HCT116 (cell line): ENCODE measurements at regions not wholly inside any gene's neighbourhood (a gene's known extent, or its start where the extent isn't known, plus 50 kb on each side); places are given as distances from the start of the nearest gene placed in this dataset.

Experiments
- ATAC-seq: fragments of 200-7000 bp; cut with Tn5 transposase; 2 replicates; pipeline ENCODE4 v1.9.1; 2020; ENCODE audit warnings: mild to moderate bottlenecking, moderate library complexity
- BruUV-seq: library from RNA; stranded (reverse); fragments of 400-500 nt; replicated peaks from 2 replicates; lab custom pipeline; 2021; lab: Mats Ljungman, UMichigan
- CTCF ChIA-PET: fragments of 300-600 bp; sonication (Branson Sonifier 250); formaldehyde crosslinking; loops from one replicate; lab custom pipeline; 2021; ENCODE audit warnings: antibody characterized with exemption; lab: Charles Lee
- POLR2A ChIA-PET: fragments of 300-600, 350-600 bp; sonication (Branson Sonifier 250); formaldehyde crosslinking; loops from one replicate; lab custom pipeline; 2021; ENCODE audit warnings: antibody characterized with exemption; lab: Charles Lee
- RAD21 ChIA-PET, 2 experiments: fragments of 300-600 bp; sonication (Branson Sonifier 250); formaldehyde crosslinking; loops; one replicate each; lab custom pipeline; 2023; ENCODE audit warnings: low total read pairs in 2 of 2; ENCODE audit not compliant: uncharacterized antibody in 2 of 2, unreplicated experiment in 2 of 2, low non-redundant PET in 1 of 2; lab: Charles Lee
- DNase-seq: peaks from one replicate; pipeline ENCODE4 v3.0.0-alpha.2; 2010; ENCODE audit warnings: low read depth, low spot score
- H2AFZ ChIP-seq: fragments of 200-600 bp; shearing (Covaris generic), sonication (generic); 2 replicates; pipeline ENCODE4 v1.6.1; 2017; ENCODE audit warnings: low read depth, mixed run types, mixed read lengths, antibody characterized with exemption, low read length; ENCODE audit not compliant: poor library complexity, severe bottlenecking
- H3K27ac ChIP-seq: 2 replicates; pipeline ENCODE4 v1.5.1; 2012; ENCODE audit warnings: low read depth, low read length
- H3K27me3 ChIP-seq: fragments of 200-600 bp; sonication (generic); 2 replicates; pipeline ENCODE4 v1.6.1; 2016; ENCODE audit warnings: mixed run types, low read length, mixed read lengths; ENCODE audit not compliant: insufficient read depth
- H3K36me3 ChIP-seq, 2 experiments: fragments of 200-500 bp in 1 of 2; fragments of 200-600 bp in 1 of 2; sonication (Bioruptor generic) in 1 of 2; sonication (generic) in 1 of 2; 2 replicates each; pipeline versions ENCODE4 v1.5.1 to v1.6.1; 2014 to 2016; ENCODE audit warnings: low read length in 2 of 2, inconsistent platforms in 1 of 2, mixed read lengths in 1 of 2, mixed run types in 1 of 2; ENCODE audit not compliant: insufficient read depth in 2 of 2, control insufficient read depth in 1 of 2
- H3K4me1 ChIP-seq, 2 experiments: fragments of 200-600 bp in 1 of 2; sonication (generic) in 1 of 2; 2 replicates each; pipeline versions ENCODE4 v1.5.1 to v1.6.1; 2012 to 2017; ENCODE audit warnings: low read length in 2 of 2, inconsistent platforms in 1 of 2, mild to moderate bottlenecking in 1 of 2, mixed read lengths in 1 of 2, mixed run types in 1 of 2, moderate library complexity in 1 of 2; ENCODE audit not compliant: insufficient read depth in 2 of 2, control insufficient read depth in 1 of 2
- H3K4me2 ChIP-seq: fragments of 200-600 bp; sonication (generic); 2 replicates; pipeline ENCODE4 v1.6.1; 2017; ENCODE audit warnings: mixed run types, low read length, mixed read lengths
- H3K4me3 ChIP-seq, 2 experiments: fragments of 200-600 bp in 1 of 2; sonication (generic) in 1 of 2; replicated peaks in 1 of 2; 2 replicates each; pipeline ENCODE4 v1.5.1; 2011 to 2016; ENCODE audit warnings: low read length in 2 of 2, control low read depth in 1 of 2, low read depth in 1 of 2, mild to moderate bottlenecking in 1 of 2, mixed read lengths in 1 of 2, mixed run types in 1 of 2
- H3K79me2 ChIP-seq: fragments of 200-600 bp; sonication (generic); 2 replicates; pipeline ENCODE4 v1.6.1; 2017; ENCODE audit warnings: mild to moderate bottlenecking, mixed run types, low read length, moderate library complexity, mixed read lengths; ENCODE audit not compliant: insufficient read depth
- H3K9ac ChIP-seq: fragments of 200-600 bp; sonication (generic); 2 replicates; pipeline ENCODE4 v1.6.1; 2016; ENCODE audit warnings: low read length, mixed read lengths
- H3K9me2 ChIP-seq: fragments of 200-600 bp; sonication (generic), shearing (Covaris generic); 2 replicates; pipeline ENCODE4 v1.6.1; 2017; ENCODE audit warnings: mixed run types, mild to moderate bottlenecking, moderate library complexity; ENCODE audit not compliant: insufficient read depth
- H3K9me3 ChIP-seq, 2 experiments: fragments of 200-500 bp in 1 of 2; fragments of 200-600 bp in 1 of 2; sonication (Bioruptor generic) in 1 of 2; sonication (generic) in 1 of 2; 2 replicates each; pipeline ENCODE4 v1.6.1; 2014 to 2017; ENCODE audit warnings: low read length in 2 of 2, mixed read lengths in 2 of 2, inconsistent platforms in 1 of 2, low read depth in 1 of 2, mild to moderate bottlenecking in 1 of 2, mixed run types in 1 of 2, moderate library complexity in 1 of 2; ENCODE audit not compliant: control insufficient read depth in 1 of 2, insufficient read depth in 1 of 2
- H4K20me1 ChIP-seq: fragments of 200-600 bp; sonication (generic), shearing (Covaris generic); 2 replicates; pipeline ENCODE4 v1.6.1; 2017; ENCODE audit warnings: mixed run types, mild to moderate bottlenecking, moderate library complexity; ENCODE audit not compliant: insufficient read depth
- CBX3 ChIP-seq: IDR thresholded peaks from 2 replicates; pipeline ENCODE4 v1.6.1; 2012; ENCODE audit warnings: low read depth
- EGR1 ChIP-seq: IDR thresholded peaks from 2 replicates; pipeline ENCODE4 v1.6.1; 2012; ENCODE audit warnings: low read depth
- EZH2 ChIP-seq: fragments of 200-600 bp; sonication (generic); IDR thresholded peaks from 2 replicates; pipeline ENCODE4 v1.6.1; 2017; ENCODE audit warnings: antibody characterized with exemption, mixed run types
- EZH2phosphoT487 ChIP-seq: fragments of 200-600 bp; IDR thresholded peaks from 2 replicates; pipeline ENCODE4 v1.6.1; 2018; ENCODE audit warnings: antibody characterized with exemption, borderline replicate concordance
- FOSL1 ChIP-seq: IDR thresholded peaks from 2 replicates; pipeline ENCODE4 v1.6.1; 2012; ENCODE audit warnings: low read depth
- JUND ChIP-seq: IDR thresholded peaks from 2 replicates; pipeline ENCODE4 v1.6.1; 2012
- MAX ChIP-seq: IDR thresholded peaks from 2 replicates; pipeline ENCODE4 v1.6.1; 2012
- POLR2A ChIP-seq: IDR thresholded peaks from 2 replicates; pipeline ENCODE4 v1.7.0; 2011; ENCODE audit warnings: borderline replicate concordance; ENCODE audit not compliant: insufficient read depth, insufficient read length; ENCODE audit errors: extremely low read depth
- SIN3A ChIP-seq: IDR thresholded peaks from 2 replicates; pipeline ENCODE4 v1.6.1; 2012; ENCODE audit warnings: low read depth
- SP1 ChIP-seq: IDR thresholded peaks from 2 replicates; pipeline ENCODE4 v1.6.1; 2012; ENCODE audit warnings: low read depth
- ZFX ChIP-seq: fragments of 450-650 bp; IDR thresholded peaks from 2 replicates; pipeline ENCODE4 v1.6.1; 2017
- ZNF274 ChIP-seq: fragments of 200-500 bp; sonication (Bioruptor generic); IDR thresholded peaks from 2 replicates; pipeline ENCODE4 v1.6.1; 2014; ENCODE audit warnings: mild to moderate bottlenecking, low read depth, low read length, inconsistent platforms
- intact Hi-C: fragments of 100-400 bp; cut with micrococcal nuclease; formaldehyde crosslinking; loops from 2 replicates; pipeline ENCODE4 v1.10.0; 2022
- TF ChIP-seq, protein P1 (sequence below): IDR thresholded peaks from 2 replicates; pipeline ENCODE4 v1.6.1; 2011; ENCODE audit warnings: mild to moderate bottlenecking, low read length, moderate library complexity; ENCODE audit not compliant: insufficient replicate concordance; ENCODE audit errors: extremely low read depth

DNA sequence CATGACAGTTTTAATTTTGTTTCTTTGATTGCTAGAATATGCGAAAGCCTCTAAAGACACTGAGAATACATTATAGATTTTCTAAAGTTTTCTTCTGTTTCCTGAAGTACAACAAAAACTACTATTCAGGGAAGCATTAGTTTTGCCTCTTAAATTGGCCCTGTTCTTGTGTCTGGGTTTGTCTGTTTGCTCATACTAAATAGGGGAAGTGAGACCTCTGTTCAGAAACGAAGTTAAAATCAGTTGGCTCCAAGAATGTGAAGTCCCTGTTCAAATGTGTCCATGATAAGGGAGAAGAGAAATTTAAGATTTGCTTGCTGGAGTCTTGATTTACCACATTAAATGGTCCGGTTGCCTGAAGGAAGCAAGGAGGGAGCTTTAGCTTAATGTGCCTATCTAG is 327.3 kb upstream of the GBE1 start:
- DNase-seq (no peak), ATAC-seq (no peak)
- Histone ChIP-seq H4K20me1 (no peaks in the 10 kb centered on the region), H3K9ac (no peak overlapping the region), H3K9me2 (no peaks in the 10 kb centered on the region), H2AFZ (no peak overlapping the region), H3K4me2 (no peak overlapping the region), H3K27me3 (no peaks in the 10 kb centered on the region), H3K27ac (no peak overlapping the region), H3K79me2 (no peaks in the 10 kb centered on the region), H3K36me3 (no peaks in the 10 kb centered on the region), H3K9me3 (no peaks in the 10 kb centered on the region), H3K4me1 (peaks cover 0 to 6% of the 10 kb centered on the region in 2 experiments; a peak in 1 of 4 replicates), H3K4me3 (no peak overlapping the region)
- intact Hi-C loops, result no loop called here
- TF ChIP-seq FOSL1 (no peak), MAX (no peak), SP1 (no peak), SIN3A (no peak), EZH2phosphoT487 (no peak), JUND (no peak), ZFX (no peak), CBX3 (no peak), EZH2 (no peak), EGR1 (no peak)
- POLR2A ChIA-PET, result no interaction called here
- CTCF ChIA-PET, result no interaction called here
- RAD21 ChIA-PET, result no interaction called here
- no TSS peak for BruUV-seq

- DNase-seq (no peak), ATAC-seq (no peak)
- no peak overlapping the region for H2AFZ ChIP-seq
- no peaks in the 10 kb centered on the region for H3K9me3 ChIP-seq
- POLR2A ChIA-PET, result no interaction called here
- intact Hi-C loops, result no loop called here
- H3K79me2 ChIP-seq, result no peaks in the 10 kb centered on the region
- no peak overlapping the region for H3K9ac ChIP-seq
- H3K9me2 ChIP-seq, result no peaks in the 10 kb centered on the region
- no peak overlapping the region for H3K27ac ChIP-seq
- no peak overlapping the region for H3K4me3 ChIP-seq
- H3K27me3 ChIP-seq, result no peaks in the 10 kb centered on the region
- CTCF ChIA-PET, result no interaction called here
- TF ChIP-seq, protein P1, sequence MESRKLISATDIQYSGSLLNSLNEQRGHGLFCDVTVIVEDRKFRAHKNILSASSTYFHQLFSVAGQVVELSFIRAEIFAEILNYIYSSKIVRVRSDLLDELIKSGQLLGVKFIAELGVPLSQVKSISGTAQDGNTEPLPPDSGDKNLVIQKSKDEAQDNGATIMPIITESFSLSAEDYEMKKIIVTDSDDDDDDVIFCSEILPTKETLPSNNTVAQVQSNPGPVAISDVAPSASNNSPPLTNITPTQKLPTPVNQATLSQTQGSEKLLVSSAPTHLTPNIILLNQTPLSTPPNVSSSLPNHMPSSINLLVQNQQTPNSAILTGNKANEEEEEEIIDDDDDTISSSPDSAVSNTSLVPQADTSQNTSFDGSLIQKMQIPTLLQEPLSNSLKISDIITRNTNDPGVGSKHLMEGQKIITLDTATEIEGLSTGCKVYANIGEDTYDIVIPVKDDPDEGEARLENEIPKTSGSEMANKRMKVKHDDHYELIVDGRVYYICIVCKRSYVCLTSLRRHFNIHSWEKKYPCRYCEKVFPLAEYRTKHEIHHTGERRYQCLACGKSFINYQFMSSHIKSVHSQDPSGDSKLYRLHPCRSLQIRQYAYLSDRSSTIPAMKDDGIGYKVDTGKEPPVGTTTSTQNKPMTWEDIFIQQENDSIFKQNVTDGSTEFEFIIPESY, result no peak
- TF ChIP-seq POLR2A (no peak), MAX (no peak), SP1 (no peak), EZH2 (no peak), ZNF274 (no peak)
- RAD21 ChIA-PET, result no interaction called here
- no peaks in the 10 kb centered on the region for H3K36me3 ChIP-seq
- peaks cover 0 to 6% of the 10 kb centered on the region in 2 experiments; a peak in 1 of 4 replicates for H3K4me1 ChIP-seq
- no peak overlapping the region for H3K4me2 ChIP-seq
- no peaks in the 10 kb centered on the region for H4K20me1 ChIP-seq
- no TSS peak for BruUV-seq
These were observed 326.5 kb upstream of the GBE1 start for GRCh38 chr3:82087958-82088357.
